ENCODE measurements at regions not wholly inside any gene's neighbourhood (a gene's known extent, or its start where the extent isn't known, plus 50 kb on each side); places are given as distances from the start of the nearest gene placed in this dataset.
"Not testable (repeated sequence)": the region's sequence is repeated elsewhere in the genome, so short reads cannot be mapped to it uniquely, and the experiment has no call there.

GRCh38 chr1:14263671-14264070, 334.8 kb upstream of the KAZN start:
- H3K9me3 ChIP-seq (ENCODE audit: control insufficient read depth in 3 of 3, low read length in 3 of 3), result no peaks in the 10 kb centered on the region
- peaks cover 0 to 3% (median 0%) of the 10 kb centered on the region in 3 donors for H3K4me1 ChIP-seq (ENCODE audit: control insufficient read depth in 3 of 3, insufficient read depth in 3 of 3, low read length in 3 of 3)
- H3K4me3 ChIP-seq (ENCODE audit: low read length in 3 of 3), result no peak overlapping the region
- no peak overlapping the region for H3K9ac ChIP-seq (ENCODE audit: low read depth in 1 of 3, low read length in 3 of 3)
- H3K36me3 ChIP-seq (ENCODE audit: control insufficient read depth in 3 of 3, insufficient read depth in 3 of 3, low read length in 3 of 3), result no peaks in the 10 kb centered on the region
- peaks cover 0 to 10% (median 3%) of the 10 kb centered on the region in 3 donors for H3K27me3 ChIP-seq (ENCODE audit: control insufficient read depth in 3 of 3, insufficient read depth in 3 of 3, low read length in 3 of 3)
- H3K27ac ChIP-seq (ENCODE audit: low read depth, low read length), result no peak overlapping the region

GRCh38 chr1:14265495-14265894, 333.0 kb upstream of the KAZN start:
- H3K27me3 ChIP-seq (ENCODE audit: control insufficient read depth in 3 of 3, insufficient read depth in 3 of 3, low read length in 3 of 3), result peaks cover 0 to 3% (median 0%) of the 10 kb centered on the region in 3 donors
- no peaks in the 10 kb centered on the region for H3K4me1 ChIP-seq (ENCODE audit: control insufficient read depth in 3 of 3, insufficient read depth in 3 of 3, low read length in 3 of 3)
- no peak overlapping the region for H3K27ac ChIP-seq (ENCODE audit: low read depth, low read length)
- H3K36me3 ChIP-seq (ENCODE audit: control insufficient read depth in 3 of 3, insufficient read depth in 3 of 3, low read length in 3 of 3), result no peaks in the 10 kb centered on the region
- H3K9me3 ChIP-seq (ENCODE audit: control insufficient read depth in 3 of 3, low read length in 3 of 3), result no peaks in the 10 kb centered on the region
- H3K4me3 ChIP-seq (ENCODE audit: low read length in 3 of 3), result no peak overlapping the region
- no peak overlapping the region for H3K9ac ChIP-seq (ENCODE audit: low read depth in 1 of 3, low read length in 3 of 3)

- Histone ChIP-seq H3K9ac (ENCODE audit: low read depth in 1 of 3, low read length in 3 of 3) (no peak overlapping the region), H3K4me1 (ENCODE audit: control insufficient read depth in 3 of 3, insufficient read depth in 3 of 3, low read length in 3 of 3) (no peaks in the 10 kb centered on the region), H3K4me3 (ENCODE audit: low read length in 3 of 3) (no peak overlapping the region), H3K9me3 (ENCODE audit: control insufficient read depth in 3 of 3, low read length in 3 of 3) (no peaks in the 10 kb centered on the region), H3K27ac (ENCODE audit: low read depth, low read length) (no peak overlapping the region), H3K36me3 (ENCODE audit: control insufficient read depth in 3 of 3, insufficient read depth in 3 of 3, low read length in 3 of 3) (no peaks in the 10 kb centered on the region), H3K27me3 (ENCODE audit: control insufficient read depth in 3 of 3, insufficient read depth in 3 of 3, low read length in 3 of 3) (peaks cover 0 to 3% (median 0%) of the 10 kb centered on the region in 3 donors)
These were observed 330.5 kb upstream of the KAZN start for GRCh38 chr1:14267991-14268390.

GRCh38 chr1:14270821-14271220, 327.7 kb upstream of the KAZN start:
- Histone ChIP-seq H3K27ac (ENCODE audit: low read depth, low read length) (no peak overlapping the region), H3K4me1 (ENCODE audit: control insufficient read depth in 3 of 3, insufficient read depth in 3 of 3, low read length in 3 of 3) (no peaks in the 10 kb centered on the region), H3K27me3 (ENCODE audit: control insufficient read depth in 3 of 3, insufficient read depth in 3 of 3, low read length in 3 of 3) (no peaks in the 10 kb centered on the region), H3K9ac (ENCODE audit: low read depth in 1 of 3, low read length in 3 of 3) (no peak overlapping the region), H3K36me3 (ENCODE audit: control insufficient read depth in 3 of 3, insufficient read depth in 3 of 3, low read length in 3 of 3) (no peaks in the 10 kb centered on the region), H3K9me3 (ENCODE audit: control insufficient read depth in 3 of 3, low read length in 3 of 3) (no peaks in the 10 kb centered on the region), H3K4me3 (ENCODE audit: low read length in 3 of 3) (no peak overlapping the region)

GRCh38 chr1:14273811-14274210, 324.7 kb upstream of the KAZN start:
- H3K9me3 ChIP-seq (ENCODE audit: control insufficient read depth in 3 of 3, low read length in 3 of 3), result no peaks in the 10 kb centered on the region
- no peak overlapping the region for H3K4me3 ChIP-seq (ENCODE audit: low read length in 3 of 3)
- no peaks in the 10 kb centered on the region for H3K36me3 ChIP-seq (ENCODE audit: control insufficient read depth in 3 of 3, insufficient read depth in 3 of 3, low read length in 3 of 3)
- H3K9ac ChIP-seq (ENCODE audit: low read depth in 1 of 3, low read length in 3 of 3), result no peak overlapping the region
- H3K27me3 ChIP-seq (ENCODE audit: control insufficient read depth in 3 of 3, insufficient read depth in 3 of 3, low read length in 3 of 3), result no peaks in the 10 kb centered on the region
- no peak overlapping the region for H3K27ac ChIP-seq (ENCODE audit: low read depth, low read length)
- no peaks in the 10 kb centered on the region for H3K4me1 ChIP-seq (ENCODE audit: control insufficient read depth in 3 of 3, insufficient read depth in 3 of 3, low read length in 3 of 3)

GRCh38 chr1:14279891-14280290, 318.6 kb upstream of the KAZN start:
- H3K4me3 ChIP-seq (ENCODE audit: low read length in 3 of 3); H3K27me3 ChIP-seq (ENCODE audit: control insufficient read depth in 3 of 3, insufficient read depth in 3 of 3, low read length in 3 of 3); H3K36me3 ChIP-seq (ENCODE audit: control insufficient read depth in 3 of 3, insufficient read depth in 3 of 3, low read length in 3 of 3); H3K9me3 ChIP-seq (ENCODE audit: control insufficient read depth in 3 of 3, low read length in 3 of 3); H3K27ac ChIP-seq (ENCODE audit: low read depth, low read length); H3K4me1 ChIP-seq (ENCODE audit: control insufficient read depth in 3 of 3, insufficient read depth in 3 of 3, low read length in 3 of 3); H3K9ac ChIP-seq (ENCODE audit: low read depth in 1 of 3, low read length in 3 of 3): not testable (repeated sequence)

GRCh38 chr1:14280909-14281308, 317.6 kb upstream of the KAZN start:
- Histone ChIP-seq H3K9ac (ENCODE audit: low read depth in 1 of 3, low read length in 3 of 3) (no peak overlapping the region), H3K9me3 (ENCODE audit: control insufficient read depth in 3 of 3, low read length in 3 of 3) (no peaks in the 10 kb centered on the region), H3K36me3 (ENCODE audit: control insufficient read depth in 3 of 3, insufficient read depth in 3 of 3, low read length in 3 of 3) (no peaks in the 10 kb centered on the region), H3K27ac (ENCODE audit: low read depth, low read length) (no peak overlapping the region), H3K4me1 (ENCODE audit: control insufficient read depth in 3 of 3, insufficient read depth in 3 of 3, low read length in 3 of 3) (no peaks in the 10 kb centered on the region), H3K4me3 (ENCODE audit: low read length in 3 of 3) (no peak overlapping the region), H3K27me3 (ENCODE audit: control insufficient read depth in 3 of 3, insufficient read depth in 3 of 3, low read length in 3 of 3) (no peaks in the 10 kb centered on the region)

GRCh38 chr1:14281412-14281811, 317.1 kb upstream of the KAZN start:
- Histone ChIP-seq H3K36me3 (ENCODE audit: control insufficient read depth in 3 of 3, insufficient read depth in 3 of 3, low read length in 3 of 3) (no peaks in the 10 kb centered on the region), H3K27ac (ENCODE audit: low read depth, low read length) (no peak overlapping the region), H3K27me3 (ENCODE audit: control insufficient read depth in 3 of 3, insufficient read depth in 3 of 3, low read length in 3 of 3) (no peaks in the 10 kb centered on the region), H3K4me1 (ENCODE audit: control insufficient read depth in 3 of 3, insufficient read depth in 3 of 3, low read length in 3 of 3) (no peaks in the 10 kb centered on the region), H3K9me3 (ENCODE audit: control insufficient read depth in 3 of 3, low read length in 3 of 3) (no peaks in the 10 kb centered on the region), H3K4me3 (ENCODE audit: low read length in 3 of 3) (no peak overlapping the region), H3K9ac (ENCODE audit: low read depth in 1 of 3, low read length in 3 of 3) (no peak overlapping the region)

- no peaks in the 10 kb centered on the region for H3K27me3 ChIP-seq (ENCODE audit: control insufficient read depth in 3 of 3, insufficient read depth in 3 of 3, low read length in 3 of 3)
These were observed 315.8 kb upstream of the KAZN start for GRCh38 chr1:14282707-14283106.

GRCh38 chr1:14285238-14285637, 313.2 kb upstream of the KAZN start:
- Histone ChIP-seq H3K9me3 (ENCODE audit: control insufficient read depth in 3 of 3, low read length in 3 of 3) (no peaks in the 10 kb centered on the region), H3K27ac (ENCODE audit: low read depth, low read length) (no peak overlapping the region), H3K4me1 (ENCODE audit: control insufficient read depth in 3 of 3, insufficient read depth in 3 of 3, low read length in 3 of 3) (no peaks in the 10 kb centered on the region), H3K4me3 (ENCODE audit: low read length in 3 of 3) (no peak overlapping the region), H3K9ac (ENCODE audit: low read depth in 1 of 3, low read length in 3 of 3) (no peak overlapping the region), H3K27me3 (ENCODE audit: control insufficient read depth in 3 of 3, insufficient read depth in 3 of 3, low read length in 3 of 3) (no peaks in the 10 kb centered on the region), H3K36me3 (ENCODE audit: control insufficient read depth in 3 of 3, insufficient read depth in 3 of 3, low read length in 3 of 3) (no peaks in the 10 kb centered on the region)

More at GRCh38 chr1:14282707-14283106, 315.8 kb upstream of the KAZN start:
- Histone ChIP-seq H3K4me3 (ENCODE audit: low read length in 3 of 3) (no peak overlapping the region), H3K9me3 (ENCODE audit: control insufficient read depth in 3 of 3, low read length in 3 of 3) (no peaks in the 10 kb centered on the region), H3K9ac (ENCODE audit: low read depth in 1 of 3, low read length in 3 of 3) (no peak overlapping the region), H3K4me1 (ENCODE audit: control insufficient read depth in 3 of 3, insufficient read depth in 3 of 3, low read length in 3 of 3) (no peaks in the 10 kb centered on the region), H3K36me3 (ENCODE audit: control insufficient read depth in 3 of 3, insufficient read depth in 3 of 3, low read length in 3 of 3) (no peaks in the 10 kb centered on the region), H3K27ac (ENCODE audit: low read depth, low read length) (no peak overlapping the region)

- H3K9me3 ChIP-seq (ENCODE audit: control insufficient read depth in 3 of 3, low read length in 3 of 3); H3K4me1 ChIP-seq (ENCODE audit: control insufficient read depth in 3 of 3, insufficient read depth in 3 of 3, low read length in 3 of 3); H3K9ac ChIP-seq (ENCODE audit: low read depth in 1 of 3, low read length in 3 of 3); H3K4me3 ChIP-seq (ENCODE audit: low read length in 3 of 3); H3K36me3 ChIP-seq (ENCODE audit: control insufficient read depth in 3 of 3, insufficient read depth in 3 of 3, low read length in 3 of 3); H3K27me3 ChIP-seq (ENCODE audit: control insufficient read depth in 3 of 3, insufficient read depth in 3 of 3, low read length in 3 of 3); H3K27ac ChIP-seq (ENCODE audit: low read depth, low read length): not testable (repeated sequence)
These were observed 307.3 kb upstream of the KAZN start for GRCh38 chr1:14291182-14291581.

Data from skeletal muscle tissue (tissue), 3 donors.